H1 (cell line): ENCODE measurements at regions not wholly inside any gene's neighbourhood (a gene's known extent, or its start where the extent isn't known, plus 50 kb on each side); places are given as distances from the start of the nearest gene placed in this dataset.

ENCODE experiments used
- CTCF ChIA-PET: fragments of 300-600 bp; sonication (Branson Sonifier 250); formaldehyde crosslinking; loops from one replicate; lab custom pipeline; 2021; ENCODE audit not compliant: partially characterized antibody; lab: Charles Lee
- POLR2A ChIA-PET: fragments of 300-600 bp; sonication (Branson Sonifier 250); formaldehyde crosslinking; loops from one replicate; lab custom pipeline; 2021; ENCODE audit warnings: inconsistent platforms; ENCODE audit not compliant: partially characterized antibody; lab: Charles Lee
- DNase-seq, 2 experiments: peaks; one replicate each; pipeline versions ENCODE4 v3.0.0 to v3.0.0-alpha.2; 2010 to 2022; ENCODE audit warnings: low spot score in 2 of 2, low read depth in 1 of 2, mixed read lengths in 1 of 2
- FAIRE-seq: peaks from 2 replicates; lab custom pipeline; 2011; peaks lifted over from hg19 to GRCh38; lab: Jason Lieb, UNC
- H2AFZ ChIP-seq: 2 replicates; pipeline ENCODE4 v1.8.1; 2012; ENCODE audit warnings: low read length, inconsistent platforms
- H2AK5ac ChIP-seq: 2 replicates; pipeline ENCODE4 v1.6.1; 2013; ENCODE audit warnings: low read depth, low read length
- H2BK120ac ChIP-seq: replicated peaks from 2 replicates; pipeline ENCODE3; 2013; ENCODE audit warnings: low read depth, low read length, inconsistent platforms
- H2BK12ac ChIP-seq: 2 replicates; pipeline ENCODE4 v1.6.1; 2013; ENCODE audit warnings: low read depth, low read length
- H2BK15ac ChIP-seq: 2 replicates; pipeline ENCODE4 v1.6.1; 2013; ENCODE audit warnings: low read length
- H2BK20ac ChIP-seq: 2 replicates; pipeline ENCODE4 v1.6.1; 2013; ENCODE audit warnings: low read length
- H2BK5ac ChIP-seq: 2 replicates; pipeline ENCODE4 v1.6.1; 2013; ENCODE audit warnings: low read depth, low read length
- H3K14ac ChIP-seq: 2 replicates; pipeline ENCODE4 v1.6.1; 2013; ENCODE audit warnings: inconsistent platforms; ENCODE audit not compliant: insufficient read length
- H3K18ac ChIP-seq: 2 replicates; pipeline ENCODE4 v1.6.1; 2013; ENCODE audit warnings: low read length; ENCODE audit errors: extremely low read depth
- H3K23ac ChIP-seq: 2 replicates; pipeline ENCODE4 v1.6.1; 2013; ENCODE audit warnings: inconsistent platforms; ENCODE audit not compliant: insufficient read length
- H3K23me2 ChIP-seq: 2 replicates; pipeline ENCODE4 v1.6.1; 2013; ENCODE audit warnings: low read depth, low read length
- H3K27ac ChIP-seq: 2 replicates; pipeline ENCODE4 v1.6.1; 2011; ENCODE audit warnings: low read depth, low read length, inconsistent platforms
- H3K27me3 ChIP-seq, 4 experiments: replicated peaks in 1 of 4; 1 replicate in 1 of 4; 2 replicates in 3 of 4; pipeline versions ENCODE4 v1.6.1 to v1.8.1; 2011 to 2013; ENCODE audit warnings: low read length in 3 of 4, mild to moderate bottlenecking in 3 of 4, inconsistent platforms in 2 of 4, mixed read lengths in 2 of 4, moderate library complexity in 1 of 4; ENCODE audit not compliant: control insufficient read depth in 3 of 4, insufficient read depth in 3 of 4; ENCODE audit errors: extremely low read depth in 1 of 4
- H3K36me3 ChIP-seq, 4 experiments: 2 replicates each; pipeline versions ENCODE4 v1.6.1 to v1.8.1; 2011 to 2013; ENCODE audit warnings: mild to moderate bottlenecking in 4 of 4, low read length in 3 of 4, moderate library complexity in 2 of 4, control low read depth in 1 of 4, inconsistent platforms in 1 of 4; ENCODE audit not compliant: insufficient read depth in 4 of 4, control insufficient read depth in 2 of 4
- H3K4ac ChIP-seq: replicated peaks from 2 replicates; pipeline ENCODE3; 2013; ENCODE audit warnings: low read length, low read depth, mixed read lengths, inconsistent platforms; ENCODE audit not compliant: insufficient read length
- H3K4me1 ChIP-seq, 4 experiments: replicated peaks in 1 of 4; 1 replicate in 1 of 4; 2 replicates in 3 of 4; pipeline versions ENCODE4 v1.6.1 to v1.8.1; 2011 to 2013; ENCODE audit warnings: low read length in 3 of 4, inconsistent platforms in 2 of 4, mixed read lengths in 1 of 4; ENCODE audit not compliant: insufficient read depth in 4 of 4, control insufficient read depth in 3 of 4
- H3K4me2 ChIP-seq, 2 experiments: 2 replicates each; pipeline versions ENCODE4 v1.6.1 to v1.8.1; 2011 to 2013; ENCODE audit warnings: low read depth in 2 of 2, low read length in 2 of 2, control low read depth in 1 of 2, inconsistent platforms in 1 of 2, mild to moderate bottlenecking in 1 of 2; ENCODE audit not compliant: insufficient read depth in 1 of 2
- H3K4me3 ChIP-seq, 4 experiments: fragments of 200-600, 300-600 bp in 1 of 4; sonication (generic), shearing (Covaris generic), sonication (Bioruptor Twin) in 1 of 4; 2 replicates each; pipeline versions ENCODE4 v1.5.1 to v1.8.1; 2011 to 2016; ENCODE audit warnings: low read length in 4 of 4, low read depth in 3 of 4, control low read depth in 2 of 4, inconsistent platforms in 2 of 4, mild to moderate bottlenecking in 2 of 4, mixed read lengths in 1 of 4, moderate library complexity in 1 of 4; ENCODE audit not compliant: insufficient read depth in 2 of 4; ENCODE audit errors: extremely low read depth in 1 of 4
- H3K56ac ChIP-seq: replicated peaks from 2 replicates; pipeline ENCODE3; 2013; ENCODE audit warnings: low read depth, mild to moderate bottlenecking, mixed read lengths, low read length, inconsistent platforms; ENCODE audit not compliant: insufficient read length
- H3K79me1 ChIP-seq: 2 replicates; pipeline ENCODE4 v1.6.1; 2013; ENCODE audit warnings: low read depth, low read length, control low read depth
- H3K79me2 ChIP-seq, 2 experiments: 2 replicates each; pipeline versions ENCODE4 v1.6.1 to v1.8.1; 2012 to 2013; ENCODE audit warnings: low read length in 2 of 2, mild to moderate bottlenecking in 2 of 2, inconsistent platforms in 1 of 2; ENCODE audit not compliant: insufficient read depth in 2 of 2, control insufficient read depth in 1 of 2
- H3K9ac ChIP-seq, 4 experiments: replicated peaks in 1 of 4; 1 replicate in 1 of 4; 2 replicates in 3 of 4; pipeline versions ENCODE4 v1.6.1 to v1.8.1; 2011 to 2013; ENCODE audit warnings: low read depth in 3 of 4, low read length in 3 of 4, control low read depth in 2 of 4, mild to moderate bottlenecking in 2 of 4, moderate library complexity in 2 of 4, inconsistent platforms in 1 of 4; ENCODE audit errors: extremely low read depth in 1 of 4
- H3K9me3 ChIP-seq, 2 experiments: 2 replicates each; pipeline versions ENCODE4 v1.6.1 to v1.8.1; 2012 to 2013; ENCODE audit warnings: mild to moderate bottlenecking in 2 of 2, moderate library complexity in 2 of 2, control low read depth in 1 of 2, inconsistent platforms in 1 of 2, low read depth in 1 of 2, low read length in 1 of 2, mixed read lengths in 1 of 2; ENCODE audit not compliant: insufficient read depth in 2 of 2
- H4K20me1 ChIP-seq, 2 experiments: replicated peaks in 1 of 2; 2 replicates each; pipeline versions ENCODE3 to v1.8.1; 2011 to 2013; ENCODE audit warnings: inconsistent platforms in 2 of 2, low read length in 2 of 2, mild to moderate bottlenecking in 1 of 2; ENCODE audit not compliant: insufficient read depth in 2 of 2, control insufficient read depth in 1 of 2
- H4K5ac ChIP-seq: 2 replicates; pipeline ENCODE4 v1.6.1; 2013; ENCODE audit warnings: low read length, low read depth, mixed read lengths, inconsistent platforms; ENCODE audit not compliant: insufficient read length
- H4K8ac ChIP-seq: 2 replicates; pipeline ENCODE4 v1.8.0; 2013; ENCODE audit warnings: mild to moderate bottlenecking, moderate library complexity, low read length, inconsistent platforms; ENCODE audit not compliant: insufficient read depth; ENCODE audit errors: extremely low read depth
- H4K91ac ChIP-seq: replicated peaks from 2 replicates; pipeline ENCODE3; 2013; ENCODE audit warnings: low read length, mixed read lengths, inconsistent platforms; ENCODE audit not compliant: insufficient read length
- CBX5 ChIP-seq: fragments of 300-800, 300-1000 bp; sonication (generic); IDR thresholded peaks from 2 replicates; pipeline ENCODE4 v1.7.1; 2016; ENCODE audit warnings: antibody characterized with exemption, low read length, low read depth
- CEBPB ChIP-seq: IDR thresholded peaks from 2 replicates; pipeline ENCODE4 v1.6.1; 2012; ENCODE audit warnings: low read depth, low read length
- EGR1 ChIP-seq: IDR thresholded peaks from 2 replicates; pipeline ENCODE4 v1.6.1; 2011; ENCODE audit warnings: low read depth, low read length, borderline replicate concordance
- POLR2AphosphoS5 ChIP-seq: IDR thresholded peaks from 2 replicates; pipeline ENCODE4 v1.6.1; 2011; ENCODE audit warnings: low read depth, low read length
- TCF12 ChIP-seq: IDR thresholded peaks from 2 replicates; pipeline ENCODE4 v1.6.1; 2011; ENCODE audit warnings: low read depth, mild to moderate bottlenecking, low read length
- WGBS, 2 experiments: shearing (Covaris generic) in 1 of 2; methylation state at CpG; one replicate each; pipeline versions ENCODE4 v1.1.6 to v1.1.7; 2013 to 2015; ENCODE audit warnings: low lambda C conversion rate in 2 of 2, mixed read lengths in 2 of 2, inconsistent platforms in 1 of 2, low coverage in 1 of 2, missing lambda C conversion rate in 1 of 2; ENCODE audit not compliant: insufficient replicate concordance in 2 of 2, insufficient coverage in 1 of 2, insufficient read length in 1 of 2; ENCODE audit errors: extremely low coverage in 1 of 2, missing lambda C conversion rate in 1 of 2; 5-methylcytosine and 5-hydroxymethylcytosine counted together

GRCh38 chr4:55730280-55730931, 89.2 kb upstream of the EXOC1L start:
- Histone ChIP-seq H3K27ac (no peak overlapping the region), H4K8ac (no peak overlapping the region), H3K4me3 (no peak overlapping the region), H3K79me2 (no peaks in the 10 kb centered on the region), H3K4me1 (no peaks in the 10 kb centered on the region), H2BK20ac (no peak overlapping the region), H4K91ac (no peak overlapping the region), H2BK120ac (no peak overlapping the region), H3K18ac (no peak overlapping the region), H3K4ac (no peak overlapping the region), H3K79me1 (no peaks in the 10 kb centered on the region), H2AK5ac (no peak overlapping the region), H3K9ac (no peak overlapping the region), H3K27me3 (no peaks in the 10 kb centered on the region), H4K20me1 (no peaks in the 10 kb centered on the region), H4K5ac (no peak overlapping the region), H2BK12ac (no peak overlapping the region), H3K9me3 (no peaks in the 10 kb centered on the region), H2BK15ac (no peak overlapping the region), H3K23me2 (no peaks in the 10 kb centered on the region), H2AFZ (no peak overlapping the region), H3K36me3 (no peaks in the 10 kb centered on the region), H3K56ac (no peak overlapping the region), H3K23ac (no peak overlapping the region), H3K4me2 (no peak overlapping the region), H2BK5ac (no peak overlapping the region), H3K14ac (no peak overlapping the region)
- POLR2A ChIA-PET: no interaction called here
- DNase-seq (no peak), FAIRE-seq (no peak)
- TF ChIP-seq TCF12: no peak
- TF ChIP-seq EGR1: no peak
- TF ChIP-seq CEBPB: no peak
- no peak for TF ChIP-seq CBX5
- TF ChIP-seq POLR2AphosphoS5: no peak
- CTCF ChIA-PET: interaction anchor here (0.7 to 1.0 kb wide), 2 partner anchors 275 to 285 kb away, joined by 3 read pairs; no protein-coding TSS in a partner anchor
- 90% methylated on average over 2 of the region's 2 CpGs; no CpG with 5 or more reads in 1 of the 2 experiments for WGBS, 2 experiments
